PC-9 (cell line): ENCODE measurements at regions not wholly inside any gene's neighbourhood (a gene's known extent, or its start where the extent isn't known, plus 50 kb on each side); places are given as distances from the start of the nearest gene placed in this dataset.

Experiments used
- BruUV-seq: library from RNA; stranded (reverse); fragments of 400-500 nt; replicated peaks from 2 replicates; lab custom pipeline; 2021; lab: Mats Ljungman, UMichigan
- CTCF ChIA-PET: fragments of 300-600 bp; sonication (Branson Sonifier 250); formaldehyde crosslinking; loops from one replicate; lab custom pipeline; 2022; ENCODE audit warnings: antibody characterized with exemption; lab: Charles Lee
- POLR2A ChIA-PET: fragments of 300-600 bp; sonication (Branson Sonifier 250); formaldehyde crosslinking; loops from one replicate; lab custom pipeline; 2022; ENCODE audit warnings: antibody characterized with exemption; ENCODE audit not compliant: unreplicated experiment; lab: Charles Lee
- DNase-seq, 2 experiments: peaks; one replicate each; pipeline versions ENCODE4 v3.0.0 to v3.0.0-alpha.2; 2015 to 2022; ENCODE audit warnings: mixed read lengths in 1 of 2
- H2AFZ ChIP-seq: fragments of 200-600 bp; sonication (generic); 2 replicates; pipeline ENCODE4 v1.8.1; 2017; ENCODE audit warnings: antibody characterized with exemption
- H3F3A ChIP-seq: fragments of 200-600 bp; sonication (generic); 2 replicates; pipeline ENCODE4 v1.8.1; 2017; ENCODE audit warnings: antibody characterized with exemption, mild to moderate bottlenecking, low read depth; ENCODE audit not compliant: insufficient read depth
- H3K27ac ChIP-seq: fragments of 200-600 bp; sonication (generic); 2 replicates; pipeline ENCODE4 v1.6.1; 2016; ENCODE audit warnings: mixed run types
- H3K27me3 ChIP-seq: fragments of 200-600 bp; sonication (generic); 2 replicates; pipeline ENCODE4 v1.6.1; 2016; ENCODE audit warnings: low read depth, mixed run types; ENCODE audit not compliant: insufficient read depth
- H3K36me3 ChIP-seq: fragments of 200-600 bp; sonication (generic); 2 replicates; pipeline ENCODE4 v1.6.1; 2016; ENCODE audit warnings: low read depth, mixed run types
- H3K4me1 ChIP-seq: fragments of 200-600 bp; sonication (generic); replicated peaks from 2 replicates; pipeline ENCODE4 v1.6.1; 2016; ENCODE audit warnings: mixed run types; ENCODE audit not compliant: insufficient read depth
- H3K4me2 ChIP-seq: fragments of 200-600 bp; sonication (generic); 2 replicates; pipeline ENCODE4 v1.6.1; 2017; ENCODE audit warnings: mixed run types
- H3K4me3 ChIP-seq: fragments of 200-600 bp; sonication (generic); 2 replicates; pipeline ENCODE4 v1.6.1; 2016; ENCODE audit warnings: mixed run types
- H3K79me2 ChIP-seq: fragments of 200-600 bp; sonication (generic); 2 replicates; pipeline ENCODE4 v1.6.1; 2017; ENCODE audit warnings: low read depth, mixed run types
- H3K9me2 ChIP-seq: fragments of 200-600 bp; sonication (generic); 2 replicates; pipeline ENCODE4 v1.8.1; 2017; ENCODE audit warnings: mild to moderate bottlenecking; ENCODE audit not compliant: insufficient read depth
- H3K9me3 ChIP-seq: fragments of 200-600 bp; sonication (generic); 2 replicates; pipeline ENCODE4 v1.8.1; 2016; ENCODE audit warnings: low read depth; ENCODE audit not compliant: insufficient read depth
- H4K20me1 ChIP-seq: fragments of 200-600 bp; sonication (generic); 2 replicates; pipeline ENCODE4 v1.8.1; 2017; ENCODE audit not compliant: insufficient read depth
- EZH2 ChIP-seq: fragments of 200-600 bp; sonication (generic); IDR thresholded peaks from 2 replicates; pipeline ENCODE4 v1.8.0; 2017; ENCODE audit warnings: antibody characterized with exemption, low read depth
- intact Hi-C: fragments of 100-400 bp; cut with micrococcal nuclease; formaldehyde crosslinking; loops from one replicate; pipeline ENCODE4 v1.10.0; 2022; ENCODE audit not compliant: unreplicated experiment
- TF ChIP-seq, protein P1 (sequence below): fragments of 200-600 bp; sonication (generic); conservative IDR thresholded peaks from 2 replicates; pipeline ENCODE4 v1.6.1; 2017; ENCODE audit warnings: mixed run types, antibody characterized with exemption, mild to moderate bottlenecking, moderate library complexity

DNA sequence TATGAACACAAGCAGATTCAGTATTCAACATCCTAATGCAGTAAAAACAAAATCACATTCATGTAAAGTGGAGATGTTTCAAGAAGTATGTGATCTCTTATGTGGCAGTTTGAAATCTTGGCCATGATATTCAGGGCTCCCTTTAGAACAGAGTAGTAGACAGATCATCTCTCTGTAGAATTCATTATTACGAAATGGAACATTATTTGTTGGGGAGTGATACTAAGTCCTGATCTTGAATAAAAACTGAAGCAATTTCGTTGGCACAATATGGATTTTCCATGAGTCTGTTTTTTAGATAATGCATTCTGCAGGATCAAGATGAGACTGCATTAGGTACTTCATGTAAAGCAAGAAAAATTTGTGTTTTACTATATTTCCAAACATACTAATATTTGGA lies 264.4 kb upstream of the NRIP1 start:
- intact Hi-C loops, result no loop called here

DNA sequence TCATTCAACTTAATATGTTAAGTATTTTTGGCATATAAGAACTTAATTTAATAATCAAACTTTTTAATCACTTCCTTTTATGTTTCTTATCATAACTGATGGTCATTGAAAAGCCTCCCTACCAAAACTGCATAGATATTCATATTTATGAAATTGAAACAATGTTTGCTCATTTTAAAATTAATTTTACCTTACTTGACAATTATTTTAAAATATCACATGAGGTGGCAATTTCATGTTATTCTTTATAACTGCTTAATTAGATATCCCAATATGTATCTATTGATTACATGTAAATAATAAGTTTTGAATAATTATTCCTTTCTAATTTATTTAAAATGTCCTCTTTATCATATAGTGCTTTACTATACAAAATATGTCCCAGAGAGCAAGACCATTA lies 266.1 kb upstream of the NRIP1 start:
- no peaks in the 10 kb centered on the region for H3K36me3 ChIP-seq
- POLR2A ChIA-PET, result no interaction called here
- no peaks in the 10 kb centered on the region for H3K9me3 ChIP-seq
- H2AFZ ChIP-seq, result no peak overlapping the region
- H3K9me2 ChIP-seq, result no peaks in the 10 kb centered on the region
- H3K79me2 ChIP-seq, result no peaks in the 10 kb centered on the region
- no peaks in the 10 kb centered on the region for H3F3A ChIP-seq
- no peak for DNase-seq
- intact Hi-C loops, result no loop called here
- BruUV-seq, result no TSS peak
- no peaks in the 10 kb centered on the region for H4K20me1 ChIP-seq
- no peak overlapping the region for H3K4me2 ChIP-seq
- no peaks in the 10 kb centered on the region for H3K4me1 ChIP-seq
- TF ChIP-seq EZH2, result no peak
- TF ChIP-seq, protein P1, sequence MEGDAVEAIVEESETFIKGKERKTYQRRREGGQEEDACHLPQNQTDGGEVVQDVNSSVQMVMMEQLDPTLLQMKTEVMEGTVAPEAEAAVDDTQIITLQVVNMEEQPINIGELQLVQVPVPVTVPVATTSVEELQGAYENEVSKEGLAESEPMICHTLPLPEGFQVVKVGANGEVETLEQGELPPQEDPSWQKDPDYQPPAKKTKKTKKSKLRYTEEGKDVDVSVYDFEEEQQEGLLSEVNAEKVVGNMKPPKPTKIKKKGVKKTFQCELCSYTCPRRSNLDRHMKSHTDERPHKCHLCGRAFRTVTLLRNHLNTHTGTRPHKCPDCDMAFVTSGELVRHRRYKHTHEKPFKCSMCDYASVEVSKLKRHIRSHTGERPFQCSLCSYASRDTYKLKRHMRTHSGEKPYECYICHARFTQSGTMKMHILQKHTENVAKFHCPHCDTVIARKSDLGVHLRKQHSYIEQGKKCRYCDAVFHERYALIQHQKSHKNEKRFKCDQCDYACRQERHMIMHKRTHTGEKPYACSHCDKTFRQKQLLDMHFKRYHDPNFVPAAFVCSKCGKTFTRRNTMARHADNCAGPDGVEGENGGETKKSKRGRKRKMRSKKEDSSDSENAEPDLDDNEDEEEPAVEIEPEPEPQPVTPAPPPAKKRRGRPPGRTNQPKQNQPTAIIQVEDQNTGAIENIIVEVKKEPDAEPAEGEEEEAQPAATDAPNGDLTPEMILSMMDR, result no peak
- CTCF ChIA-PET, result interaction anchor here (0.6 kb wide), 1 partner anchor 9 kb away, joined by 3 read pairs; no protein-coding TSS in a partner anchor
- no peaks in the 10 kb centered on the region for H3K27me3 ChIP-seq
- no peak overlapping the region for H3K4me3 ChIP-seq
- H3K27ac ChIP-seq, result no peak overlapping the region

More for the DNA sequence above, 264.4 kb upstream of the NRIP1 start:
- no peak overlapping the region for H3K27ac ChIP-seq
- H3K9me2 ChIP-seq, result no peaks in the 10 kb centered on the region
- BruUV-seq, result no TSS peak
- H3K36me3 ChIP-seq, result no peaks in the 10 kb centered on the region
- TF ChIP-seq EZH2, result no peak
- TF ChIP-seq, protein P1, result no peak
- H3F3A ChIP-seq, result no peaks in the 10 kb centered on the region
- H3K4me3 ChIP-seq, result no peak overlapping the region
- no peak overlapping the region for H3K4me2 ChIP-seq
- CTCF ChIA-PET, result no interaction called here
- H3K27me3 ChIP-seq, result no peaks in the 10 kb centered on the region
- POLR2A ChIA-PET, result no interaction called here
- H3K9me3 ChIP-seq, result no peaks in the 10 kb centered on the region
- no peaks in the 10 kb centered on the region for H3K4me1 ChIP-seq
- no peaks in the 10 kb centered on the region for H4K20me1 ChIP-seq
- H3K79me2 ChIP-seq, result no peaks in the 10 kb centered on the region
- no peak for DNase-seq
- no peak overlapping the region for H2AFZ ChIP-seq

DNA sequence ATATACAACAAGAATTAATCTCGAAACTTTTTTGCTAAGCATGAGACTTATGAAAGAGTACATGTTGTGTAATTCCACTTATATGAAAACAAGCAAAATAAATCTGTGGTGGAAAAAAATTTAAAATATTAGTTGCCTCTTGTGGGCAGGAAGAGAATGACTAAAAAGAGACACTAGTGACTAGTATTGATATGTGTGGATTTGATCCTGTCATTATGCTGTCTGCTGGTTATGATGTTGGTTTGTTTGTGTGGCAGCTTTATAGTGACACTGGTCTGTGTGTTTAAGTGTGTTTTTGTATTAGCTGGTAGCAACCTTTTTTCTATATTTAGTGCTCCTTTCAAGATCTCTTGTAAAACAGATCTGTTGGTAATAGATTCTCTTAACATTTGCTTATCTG lies 267.8 kb upstream of the NRIP1 start:
- no TSS peak for BruUV-seq
- CTCF ChIA-PET, result no interaction called here
- DNase-seq, result no peak

More for the DNA sequence above, 267.8 kb upstream of the NRIP1 start:
- Histone ChIP-seq H3K4me1 (no peaks in the 10 kb centered on the region), H4K20me1 (no peaks in the 10 kb centered on the region), H3K9me2 (no peaks in the 10 kb centered on the region; the same call in 1 of the 2 replicates), H3K9me3 (no peaks in the 10 kb centered on the region), H3K27me3 (no peaks in the 10 kb centered on the region), H3F3A (no peaks in the 10 kb centered on the region), H3K36me3 (no peaks in the 10 kb centered on the region), H3K4me2 (no peak overlapping the region), H3K27ac (no peak overlapping the region), H2AFZ (no peak overlapping the region), H3K79me2 (no peaks in the 10 kb centered on the region), H3K4me3 (no peak overlapping the region)
- TF ChIP-seq, protein P1, result no peak
- TF ChIP-seq EZH2, result no peak
- intact Hi-C loops, result no loop called here
- POLR2A ChIA-PET, result interaction anchor here (0.5 kb wide), 1 partner anchor 63 kb away, joined by 3 read pairs; no protein-coding TSS in a partner anchor
